Dendritic cell treated with granulocyte-macrophage colony-stimulating factor and Interleukin-4, amounts not matched to agents 40 ng/mL and 50 ng/mL, for 4 days (primary cell): ENCODE measurements at regions not wholly inside any gene's neighbourhood (a gene's known extent, or its start where the extent isn't known, plus 50 kb on each side); places are given as distances from the start of the nearest gene placed in this dataset.
"Not testable (repeated sequence)": the region's sequence is repeated elsewhere in the genome, so short reads cannot be mapped to it uniquely, and the experiment has no call there.

Experiments used
- H3K27ac Mint-ChIP-seq: one replicate; pipeline ENCODE4 v1.8.0; 2022; ENCODE audit warnings: mild to moderate bottlenecking, mixed read lengths
- H3K27me3 Mint-ChIP-seq: one replicate; pipeline ENCODE4 v1.8.0; 2022; ENCODE audit warnings: mild to moderate bottlenecking, mixed read lengths
- H3K36me3 Mint-ChIP-seq: one replicate; pipeline ENCODE4 v1.8.0; 2022; ENCODE audit warnings: low read depth, mixed read lengths
- H3K4me1 Mint-ChIP-seq: one replicate; pipeline ENCODE4 v1.8.0; 2022; ENCODE audit warnings: low read depth, mixed read lengths
- H3K4me3 Mint-ChIP-seq: one replicate; pipeline ENCODE4 v1.8.0; 2022; ENCODE audit warnings: mild to moderate bottlenecking, moderate library complexity, mixed read lengths
- H3K9me3 Mint-ChIP-seq: one replicate; pipeline ENCODE4 v1.8.0; 2022; ENCODE audit warnings: mixed read lengths
- intact Hi-C: fragments of 100-400 bp; cut with micrococcal nuclease; formaldehyde crosslinking; loops from one replicate; pipeline ENCODE4 v1.15.0; 2022

DNA sequence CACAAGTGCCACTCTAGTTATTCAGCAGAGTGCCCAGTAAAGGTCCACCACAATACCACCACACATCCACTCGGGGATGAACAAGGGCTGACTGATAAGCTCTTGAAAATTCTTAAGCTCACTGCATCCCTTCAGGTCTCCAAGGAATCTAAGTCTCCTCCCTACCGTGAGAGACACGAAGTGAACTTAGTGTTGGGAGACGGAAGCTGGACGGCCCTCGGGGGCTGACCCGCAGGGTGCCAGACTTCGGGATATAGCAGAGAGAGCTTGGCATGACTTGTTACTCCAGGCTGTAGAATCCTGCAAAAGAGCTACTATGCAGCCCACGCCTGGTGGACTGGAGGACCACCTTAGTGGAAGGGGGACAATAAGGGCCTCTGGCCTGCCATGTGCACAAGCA lies 75.1 kb downstream of the LYZL1 start:
- H3K27ac Mint-ChIP-seq, intact Hi-C loops, H3K4me3 Mint-ChIP-seq, H3K36me3 Mint-ChIP-seq, H3K4me1 Mint-ChIP-seq, H3K9me3 Mint-ChIP-seq, H3K27me3 Mint-ChIP-seq: not testable (repeated sequence)

GRCh38 chr10:29366206-29366605 lies 77.3 kb downstream of the LYZL1 start:
- H3K4me1 Mint-ChIP-seq, result not testable (repeated sequence)

DNA sequence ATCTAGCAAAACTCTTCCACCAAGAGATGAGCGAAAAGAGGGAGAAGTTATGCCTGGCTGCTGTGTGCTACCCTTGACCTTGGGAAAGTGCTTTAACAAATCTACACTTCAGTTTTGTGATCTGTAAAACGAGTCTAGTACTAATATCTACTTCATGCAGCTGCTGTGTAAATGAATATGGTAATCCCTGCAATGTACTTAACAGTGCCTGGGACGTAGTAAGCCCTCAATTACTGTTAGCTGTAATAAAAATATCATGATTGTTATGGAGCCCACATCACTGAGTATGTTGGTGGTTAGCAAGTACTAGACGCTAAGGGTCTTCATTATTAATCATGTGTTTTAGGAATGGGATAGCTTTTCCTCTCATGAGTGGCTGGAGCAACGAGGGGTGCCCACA lies 80.5 kb downstream of the LYZL1 start:
- H3K4me3 Mint-ChIP-seq, result no peak overlapping the region
- H3K4me1 Mint-ChIP-seq, result no peaks in the 10 kb centered on the region
- H3K27me3 Mint-ChIP-seq, result peaks cover 14% of the 10 kb centered on the region
- intact Hi-C loops, result no loop called here
- no peaks in the 10 kb centered on the region for H3K9me3 Mint-ChIP-seq
- no peak overlapping the region for H3K27ac Mint-ChIP-seq
- H3K36me3 Mint-ChIP-seq, result no peaks in the 10 kb centered on the region

More at GRCh38 chr10:29366206-29366605, 77.3 kb downstream of the LYZL1 start:
- H3K9me3 Mint-ChIP-seq, H3K4me3 Mint-ChIP-seq, H3K27ac Mint-ChIP-seq, intact Hi-C loops, H3K36me3 Mint-ChIP-seq: not testable (repeated sequence)
- H3K27me3 Mint-ChIP-seq, result peaks cover 14% of the 10 kb centered on the region

- H3K27me3 Mint-ChIP-seq, result peaks cover 14% of the 10 kb centered on the region
- H3K9me3 Mint-ChIP-seq, result no peaks in the 10 kb centered on the region
- intact Hi-C loops, result no loop called here
- H3K36me3 Mint-ChIP-seq, result no peaks in the 10 kb centered on the region
- H3K4me1 Mint-ChIP-seq, result no peaks in the 10 kb centered on the region
- H3K4me3 Mint-ChIP-seq, result no peak overlapping the region
- H3K27ac Mint-ChIP-seq, result no peak overlapping the region
Measured at GRCh38 chr10:29370097-29371092, 81.5 kb downstream of the LYZL1 start.

DNA sequence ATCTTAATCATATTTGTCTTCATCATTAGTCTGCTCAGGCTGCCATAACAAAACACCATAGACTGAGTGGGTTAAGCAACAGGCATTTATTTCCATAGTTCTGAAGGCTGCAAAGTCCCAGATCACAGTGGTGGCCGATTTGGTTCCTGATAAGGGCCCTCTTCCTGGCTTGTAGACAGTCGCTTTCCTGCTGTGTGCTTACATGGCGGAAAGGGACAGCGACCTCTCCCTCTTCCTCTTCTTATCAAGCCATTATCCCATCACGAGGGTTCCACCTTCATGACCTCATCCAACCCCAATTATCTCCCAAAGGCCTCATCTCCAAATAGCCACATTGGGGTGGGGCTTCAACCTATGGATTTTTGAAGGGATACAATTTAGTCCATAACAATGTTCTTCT lies 84.0 kb downstream of the LYZL1 start:
- intact Hi-C loops, result no loop called here
- Mint-ChIP-seq H3K27me3 (peaks cover 14% of the 10 kb centered on the region), H3K36me3 (no peaks in the 10 kb centered on the region), H3K4me1 (no peaks in the 10 kb centered on the region), H3K27ac (no peak overlapping the region), H3K4me3 (no peak overlapping the region), H3K9me3 (no peaks in the 10 kb centered on the region)

DNA sequence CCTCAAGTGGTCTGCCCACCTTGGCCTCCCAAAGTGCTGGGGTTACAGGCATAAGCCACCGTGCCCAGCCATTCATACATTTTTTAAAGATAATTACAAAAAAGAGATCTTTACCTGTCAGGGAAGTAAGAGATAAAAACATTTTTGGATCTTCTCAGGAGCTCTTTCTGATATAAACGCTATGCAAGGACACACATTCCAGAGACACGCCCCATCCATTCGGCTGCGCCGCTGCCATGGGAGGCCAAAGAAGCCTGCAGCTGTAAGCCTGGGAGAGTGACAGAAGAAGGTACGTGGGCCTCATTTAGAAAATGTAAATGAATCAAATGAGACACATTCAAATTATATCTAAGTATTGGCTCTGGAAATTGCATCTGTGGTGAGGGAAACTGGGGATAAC lies 85.3 kb downstream of the LYZL1 start:
- Mint-ChIP-seq H3K9me3 (no peaks in the 10 kb centered on the region), H3K27ac (no peak overlapping the region), H3K36me3 (no peaks in the 10 kb centered on the region), H3K27me3 (peaks cover 13% of the 10 kb centered on the region), H3K4me1 (no peaks in the 10 kb centered on the region), H3K4me3 (no peak overlapping the region)
- intact Hi-C loops, result no loop called here

GRCh38 chr10:29375888-29376287 lies 87.0 kb downstream of the LYZL1 start:
- Mint-ChIP-seq H3K9me3 (no peaks in the 10 kb centered on the region), H3K27ac (no peak overlapping the region), H3K36me3 (no peaks in the 10 kb centered on the region), H3K4me3 (no peak overlapping the region), H3K27me3 (peaks cover 2% of the 10 kb centered on the region), H3K4me1 (no peaks in the 10 kb centered on the region)
- intact Hi-C loops, result no loop called here

DNA sequence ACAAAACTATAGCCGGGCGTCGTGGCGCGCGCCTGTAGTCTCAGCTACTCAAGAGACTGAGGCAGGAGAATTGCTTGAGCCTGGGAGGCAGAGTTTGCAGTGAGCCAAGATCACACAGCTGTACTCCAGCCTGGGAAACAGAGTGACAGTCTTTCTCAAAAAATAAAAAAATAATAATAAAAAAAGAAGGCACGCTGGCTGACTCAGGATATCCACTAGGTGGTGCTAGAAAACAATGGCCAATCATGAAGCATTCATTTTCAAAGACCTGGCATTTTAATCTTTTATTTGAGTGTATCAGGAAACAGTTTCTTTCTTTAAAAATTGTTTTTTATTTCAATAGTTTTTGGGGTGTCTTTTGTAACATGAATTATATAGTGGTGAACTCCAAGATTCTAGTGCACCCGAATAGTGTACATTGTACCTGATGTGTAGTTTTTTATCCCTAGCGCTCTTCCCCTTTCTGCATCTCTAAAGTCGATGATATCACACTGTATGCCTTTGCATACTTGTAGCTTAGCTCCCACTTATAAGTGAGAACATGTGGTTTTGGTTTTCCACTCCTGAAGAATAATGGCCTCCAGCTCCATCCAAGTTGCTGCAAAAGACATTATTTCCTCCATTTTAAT lies 88.6 kb downstream of the LYZL1 start:
- H3K27ac Mint-ChIP-seq, result no peak overlapping the region
- no peak overlapping the region for H3K4me3 Mint-ChIP-seq
- no peaks in the 10 kb centered on the region for H3K9me3 Mint-ChIP-seq
- no peaks in the 10 kb centered on the region for H3K27me3 Mint-ChIP-seq
- no peaks in the 10 kb centered on the region for H3K4me1 Mint-ChIP-seq
- H3K36me3 Mint-ChIP-seq, result no peaks in the 10 kb centered on the region
- intact Hi-C loops, result no loop called here

- H3K27me3 Mint-ChIP-seq, result peaks cover 2% of the 10 kb centered on the region
- no peak overlapping the region for H3K4me3 Mint-ChIP-seq
- H3K9me3 Mint-ChIP-seq, result no peaks in the 10 kb centered on the region
- intact Hi-C loops, result no loop called here
- H3K36me3 Mint-ChIP-seq, result no peaks in the 10 kb centered on the region
- H3K4me1 Mint-ChIP-seq, result no peaks in the 10 kb centered on the region
- no peak overlapping the region for H3K27ac Mint-ChIP-seq
Measured at GRCh38 chr10:29378106-29378505, 89.2 kb downstream of the LYZL1 start.

- Mint-ChIP-seq H3K4me1 (no peaks in the 10 kb centered on the region), H3K27me3 (peaks cover 2% of the 10 kb centered on the region), H3K27ac (no peak overlapping the region), H3K4me3 (no peak overlapping the region), H3K9me3 (no peaks in the 10 kb centered on the region), H3K36me3 (no peaks in the 10 kb centered on the region)
- intact Hi-C loops, result no loop called here
Measured at GRCh38 chr10:29379208-29379607, 90.3 kb downstream of the LYZL1 start.

DNA sequence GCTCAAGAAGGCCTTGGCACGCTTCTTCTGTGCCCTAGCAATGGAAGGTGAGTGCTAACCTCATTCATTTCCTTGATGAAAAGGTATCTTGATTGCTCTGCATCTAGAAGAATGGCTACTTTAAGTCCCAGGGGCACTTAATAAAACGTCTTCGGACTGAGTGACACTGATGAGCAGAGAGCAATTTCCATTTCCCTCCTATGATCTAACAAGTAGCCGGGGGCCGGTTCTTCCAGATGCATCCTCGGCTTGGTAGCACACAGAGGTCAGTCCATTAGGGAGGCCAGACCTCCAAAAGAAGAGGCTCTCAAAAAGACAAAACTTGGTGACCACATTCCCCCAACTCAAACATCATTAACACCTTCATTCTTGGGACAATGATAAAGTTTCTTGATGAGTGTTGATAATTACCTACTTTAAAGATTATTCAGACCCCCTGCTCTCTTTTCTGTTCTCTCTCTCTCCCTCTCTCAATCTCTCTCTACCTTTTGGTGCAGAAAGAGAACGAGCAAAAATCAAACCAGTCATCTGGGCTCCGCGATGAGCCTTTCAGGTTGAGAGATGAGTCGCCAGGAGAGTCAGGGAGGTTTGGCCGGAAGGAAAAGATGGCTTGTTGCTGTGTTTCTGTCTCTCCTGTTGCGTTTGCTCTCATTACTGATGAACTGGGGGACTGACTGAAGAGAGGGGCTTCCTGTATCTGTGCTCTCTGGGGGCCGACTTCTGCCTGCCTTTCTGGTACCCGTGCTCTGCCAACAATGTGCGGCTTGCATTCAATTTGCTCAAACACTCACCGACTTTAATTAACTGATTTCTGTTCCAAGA lies 91.1 kb downstream of the LYZL1 start:
- H3K27me3 Mint-ChIP-seq, intact Hi-C loops, H3K27ac Mint-ChIP-seq, H3K36me3 Mint-ChIP-seq, H3K9me3 Mint-ChIP-seq, H3K4me1 Mint-ChIP-seq, H3K4me3 Mint-ChIP-seq: not testable (repeated sequence)

- H3K27me3 Mint-ChIP-seq, H3K4me3 Mint-ChIP-seq, H3K9me3 Mint-ChIP-seq, H3K36me3 Mint-ChIP-seq, H3K4me1 Mint-ChIP-seq, H3K27ac Mint-ChIP-seq, intact Hi-C loops: not testable (repeated sequence)
Measured at GRCh38 chr10:29380599-29381511, 92.0 kb downstream of the LYZL1 start.

GRCh38 chr10:29386342-29386999 lies 97.6 kb downstream of the LYZL1 start:
- no peak overlapping the region for H3K27ac Mint-ChIP-seq
- intact Hi-C loops, result loop anchor here (1.0 kb wide), 1 partner anchor 63 kb away; no protein-coding TSS in a partner anchor
- H3K4me1 Mint-ChIP-seq, result no peaks in the 10 kb centered on the region
- no peak overlapping the region for H3K4me3 Mint-ChIP-seq
- peaks cover 2% of the 10 kb centered on the region for H3K27me3 Mint-ChIP-seq
- no peaks in the 10 kb centered on the region for H3K36me3 Mint-ChIP-seq
- H3K9me3 Mint-ChIP-seq, result no peaks in the 10 kb centered on the region
